Erythroblast (primary cell): ENCODE measurements at regions not wholly inside any gene's neighbourhood (a gene's known extent, or its start where the extent isn't known, plus 50 kb on each side); places are given as distances from the start of the nearest gene placed in this dataset.

Source experiments
- GATA1 ChIP-seq: IDR thresholded peaks from 2 replicates; pipeline ENCODE4 v1.6.1; 2011; ENCODE audit warnings: low read depth, mild to moderate bottlenecking, control low read depth, low read length, moderate library complexity
- POLR2A ChIP-seq: IDR thresholded peaks from 2 replicates; pipeline ENCODE4 v1.6.1; 2011; ENCODE audit warnings: mild to moderate bottlenecking, low read length

- TF ChIP-seq POLR2A (no peak), GATA1 (no peak)
Observed at GRCh38 chr1:80918380-80918779, 882.4 kb upstream of the ADGRL2 start.
